Fibroblast of mammary gland (primary cell): ENCODE measurements at regions not wholly inside any gene's neighbourhood (a gene's known extent, or its start where the extent isn't known, plus 50 kb on each side); places are given as distances from the start of the nearest gene placed in this dataset.

Experiments used
- DNase-seq: peaks from one replicate; pipeline ENCODE4 v3.0.0-alpha.2; 2010; ENCODE audit warnings: low read depth
- H3K4me3 ChIP-seq: 2 replicates; pipeline ENCODE4 v1.5.1; 2011; ENCODE audit warnings: low read depth, mild to moderate bottlenecking, low read length, moderate library complexity; ENCODE audit not compliant: control insufficient read depth
- TF ChIP-seq, protein P1 (sequence below): conservative IDR thresholded peaks from 2 replicates; pipeline ENCODE4 v1.5.1; 2011; ENCODE audit warnings: low read depth, low read length, inconsistent platforms; ENCODE audit not compliant: control insufficient read depth, insufficient read depth

DNA sequence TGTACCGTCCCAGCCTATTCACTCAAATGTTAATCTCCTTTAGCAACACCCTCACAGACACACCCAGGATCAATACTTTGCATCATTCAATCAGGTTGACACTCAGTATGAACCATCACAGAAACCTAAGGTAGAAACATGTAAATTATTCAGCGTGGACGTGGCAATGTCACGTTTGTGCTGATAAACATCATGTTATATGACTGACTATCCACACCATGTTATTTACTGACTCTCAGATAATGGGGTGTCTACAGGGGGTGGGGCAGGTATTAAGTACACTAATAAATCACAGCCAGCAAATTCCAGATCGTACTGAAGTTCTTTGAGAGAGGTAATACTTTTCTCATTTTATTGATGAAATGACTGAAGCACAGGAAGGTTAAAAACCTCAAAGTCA is 280.0 kb downstream of the C12orf75 start:
- no peak overlapping the region for H3K4me3 ChIP-seq
- TF ChIP-seq, protein P1, sequence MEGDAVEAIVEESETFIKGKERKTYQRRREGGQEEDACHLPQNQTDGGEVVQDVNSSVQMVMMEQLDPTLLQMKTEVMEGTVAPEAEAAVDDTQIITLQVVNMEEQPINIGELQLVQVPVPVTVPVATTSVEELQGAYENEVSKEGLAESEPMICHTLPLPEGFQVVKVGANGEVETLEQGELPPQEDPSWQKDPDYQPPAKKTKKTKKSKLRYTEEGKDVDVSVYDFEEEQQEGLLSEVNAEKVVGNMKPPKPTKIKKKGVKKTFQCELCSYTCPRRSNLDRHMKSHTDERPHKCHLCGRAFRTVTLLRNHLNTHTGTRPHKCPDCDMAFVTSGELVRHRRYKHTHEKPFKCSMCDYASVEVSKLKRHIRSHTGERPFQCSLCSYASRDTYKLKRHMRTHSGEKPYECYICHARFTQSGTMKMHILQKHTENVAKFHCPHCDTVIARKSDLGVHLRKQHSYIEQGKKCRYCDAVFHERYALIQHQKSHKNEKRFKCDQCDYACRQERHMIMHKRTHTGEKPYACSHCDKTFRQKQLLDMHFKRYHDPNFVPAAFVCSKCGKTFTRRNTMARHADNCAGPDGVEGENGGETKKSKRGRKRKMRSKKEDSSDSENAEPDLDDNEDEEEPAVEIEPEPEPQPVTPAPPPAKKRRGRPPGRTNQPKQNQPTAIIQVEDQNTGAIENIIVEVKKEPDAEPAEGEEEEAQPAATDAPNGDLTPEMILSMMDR, result no peak
- no peak for DNase-seq

DNA sequence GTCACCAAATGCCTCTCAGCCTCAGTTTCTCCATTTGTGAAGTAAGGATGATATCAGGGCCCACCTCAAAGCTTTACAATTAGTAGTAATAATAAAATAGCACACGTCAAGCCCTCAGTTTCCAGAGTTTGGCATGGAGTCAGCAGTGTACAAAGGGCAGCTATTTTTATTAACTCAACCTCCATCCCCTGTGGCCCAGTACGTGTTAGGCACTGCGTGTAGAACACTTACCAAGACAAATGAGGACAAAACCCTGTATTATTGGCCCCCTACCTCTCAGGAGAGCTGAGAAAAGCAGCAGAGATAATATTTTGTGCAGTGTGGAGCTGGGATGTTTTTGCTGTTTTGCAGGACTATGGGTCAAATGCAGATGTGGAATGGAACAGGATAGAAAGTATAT is 280.8 kb downstream of the C12orf75 start:
- TF ChIP-seq, protein P1, result no peak
- H3K4me3 ChIP-seq, result no peak overlapping the region
- DNase-seq, result no peak

GRCh38 chr12:105613269-105613668 is 282.8 kb downstream of the C12orf75 start:
- DNase-seq, result no peak
- no peak overlapping the region for H3K4me3 ChIP-seq
- TF ChIP-seq, protein P1, result no peak

DNA sequence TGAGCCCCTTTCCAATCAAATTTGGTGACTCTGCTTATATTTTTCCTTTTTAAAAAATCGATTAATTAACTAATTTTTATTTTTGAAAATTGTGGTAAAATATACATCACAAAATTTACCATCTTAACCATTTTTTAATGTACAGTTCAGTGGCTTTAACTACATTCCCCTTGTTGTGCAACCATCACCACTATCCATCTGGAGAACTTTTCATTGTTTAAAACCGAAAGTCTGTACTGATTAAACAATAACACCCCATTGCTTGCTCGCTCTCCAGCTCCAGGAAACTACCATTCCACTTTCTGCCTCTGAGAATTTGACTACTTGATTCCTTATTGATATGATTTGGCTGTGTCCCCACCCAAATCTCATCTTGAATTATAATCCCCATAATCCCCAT is 283.4 kb downstream of the C12orf75 start:
- TF ChIP-seq, protein P1, result no peak
- no peak overlapping the region for H3K4me3 ChIP-seq
- no peak for DNase-seq

DNA sequence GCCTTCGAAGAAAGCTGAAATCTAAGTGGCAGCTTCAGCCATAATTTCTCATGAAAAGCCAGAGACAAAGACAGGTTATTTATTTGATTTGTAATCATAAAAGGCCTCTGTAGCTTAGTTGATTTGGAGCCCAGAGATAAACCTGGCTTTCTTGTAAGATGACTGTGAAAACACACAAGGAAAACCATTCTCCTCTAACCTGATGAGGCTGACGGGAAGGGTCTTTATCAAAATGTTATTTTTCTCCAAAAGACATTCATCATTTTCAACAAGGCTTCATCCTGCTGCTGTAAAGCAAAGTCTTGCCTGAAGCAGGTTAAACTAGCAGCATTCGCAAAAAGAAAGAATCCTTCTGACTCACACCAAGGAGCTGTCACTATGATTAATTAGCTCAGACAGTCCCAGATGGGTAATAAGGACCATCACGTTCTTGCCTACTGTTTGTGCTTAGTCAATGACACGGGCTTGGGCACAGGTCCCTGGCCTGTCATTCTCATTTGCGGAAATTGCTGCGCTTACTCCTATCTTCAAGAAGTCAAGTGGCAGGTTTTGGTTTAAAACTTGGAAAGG is 286.6 kb downstream of the C12orf75 start:
- TF ChIP-seq, protein P1, result no peak
- no peak for DNase-seq
- H3K4me3 ChIP-seq, result no peak overlapping the region

GRCh38 chr12:105622220-105622619 is 291.7 kb downstream of the C12orf75 start:
- H3K4me3 ChIP-seq, result no peak overlapping the region
- DNase-seq, result no peak
- TF ChIP-seq, protein P1, result no peak
